SK-N-SH treated with all-trans-retinoic acid at 6 μM for 48 hours (cell line): ENCODE measurements at regions not wholly inside any gene's neighbourhood (a gene's known extent, or its start where the extent isn't known, plus 50 kb on each side); places are given as distances from the start of the nearest gene placed in this dataset.

Experiments
- ESRRG ChIP-seq: fragments of 250-450 bp; sonication (Bioruptor Pico); IDR thresholded peaks from 2 replicates; pipeline ENCODE4 v1.6.1; 2021; ENCODE audit warnings: mild to moderate bottlenecking
- PATZ1 ChIP-seq: fragments of 250-450 bp; sonication (Bioruptor Pico); IDR thresholded peaks from 2 replicates; pipeline ENCODE4 v1.8.0; 2020; ENCODE audit warnings: mild to moderate bottlenecking, moderate library complexity, borderline replicate concordance
- POU6F1 ChIP-seq: fragments of 250-450 bp; sonication (Bioruptor Pico); IDR thresholded peaks from 2 replicates; pipeline ENCODE4 v1.8.0; 2021; ENCODE audit warnings: low read depth, mild to moderate bottlenecking, moderate library complexity, borderline replicate concordance
- RARB ChIP-seq: fragments of 250-450 bp; sonication (Bioruptor Pico); IDR thresholded peaks from 2 replicates; pipeline ENCODE4 v1.8.0; 2021; ENCODE audit warnings: mild to moderate bottlenecking, moderate library complexity
- SNAI2 ChIP-seq: fragments of 250-450 bp; sonication (Bioruptor Pico); IDR thresholded peaks from 2 replicates; pipeline ENCODE4 v1.5.0; 2020; ENCODE audit warnings: mild to moderate bottlenecking, moderate library complexity
- TSHZ2 ChIP-seq: fragments of 250-450 bp; sonication (Bioruptor Pico); IDR thresholded peaks from 2 replicates; pipeline ENCODE4 v1.5.0; 2020; ENCODE audit warnings: mild to moderate bottlenecking, moderate library complexity
- ZNF70 ChIP-seq: fragments of 450-650 bp; formaldehyde crosslinking; IDR thresholded peaks from 2 replicates; pipeline ENCODE4 v1.5.0; 2020; ENCODE audit warnings: mild to moderate bottlenecking, moderate library complexity

GRCh38 chr19:14305706-14306105, 75.5 kb upstream of the ADGRE5 start:
- no peak for TF ChIP-seq SNAI2
- TF ChIP-seq PATZ1 (CRISPR knock-in tag) = no peak
- no peak for TF ChIP-seq TSHZ2
- no peak for TF ChIP-seq ESRRG
- TF ChIP-seq POU6F1 (CRISPR knock-in tag) = no peak
- TF ChIP-seq ZNF70 = no peak
- TF ChIP-seq RARB (CRISPR knock-in tag) = no peak
